NCI-H774 (cell line): ENCODE measurements at regions not wholly inside any gene's neighbourhood (a gene's known extent, or its start where the extent isn't known, plus 50 kb on each side); places are given as distances from the start of the nearest gene placed in this dataset.
"Not testable (repeated sequence)": the region's sequence is repeated elsewhere in the genome, so short reads cannot be mapped to it uniquely, and the experiment has no call there.

ENCODE experiments used
- DNase-seq: peaks from one replicate; lab custom pipeline; 2025; lab: John Stamatoyannopoulos, UW

- no peak for DNase-seq
Measured at GRCh38 chr2:118791483-118791882, 56.0 kb downstream of the EN1 start.

DNA sequence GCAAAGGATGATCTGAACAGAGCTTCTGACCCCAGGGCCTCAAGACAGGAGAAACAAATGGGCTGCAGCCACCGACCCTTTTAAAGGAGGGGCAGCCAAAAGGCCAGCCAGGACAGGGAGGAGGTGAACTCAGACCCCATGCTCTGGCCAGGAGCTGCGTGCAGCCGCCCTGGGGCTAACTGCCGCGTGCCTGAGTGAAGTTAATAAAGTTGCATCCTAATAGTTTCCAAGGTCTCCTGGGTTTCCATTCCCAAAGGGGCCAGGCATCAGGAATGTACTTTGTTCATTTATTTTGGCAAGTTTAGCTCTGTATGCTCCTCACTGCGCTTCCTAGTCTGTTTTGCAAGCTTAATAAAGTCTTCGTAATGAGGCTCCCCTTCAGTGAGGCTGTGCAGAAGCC, 60.7 kb downstream of the EN1 start:
- DNase-seq, result no peak

DNA sequence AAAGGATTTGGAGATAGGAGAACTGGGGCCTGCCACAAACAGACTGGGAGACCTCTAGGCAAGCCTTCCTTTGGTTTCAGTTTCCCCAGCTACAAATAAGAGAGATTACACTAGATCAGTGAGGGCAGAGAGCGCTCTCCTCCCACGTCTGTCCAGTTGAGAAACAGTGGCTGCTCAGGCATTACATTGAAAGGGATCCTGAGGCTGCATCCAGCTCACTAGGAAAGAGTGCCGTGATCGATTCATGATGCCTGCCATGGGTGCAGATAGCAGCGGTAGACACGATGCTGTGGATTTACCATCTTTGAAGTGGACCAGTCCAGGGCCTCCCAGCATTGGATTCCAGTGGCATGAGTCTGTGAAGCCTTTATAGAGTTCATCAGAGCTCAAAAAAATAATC, 62.6 kb downstream of the EN1 start:
- DNase-seq, result no peak

GRCh38 chr2:118779362-118779761, 68.1 kb downstream of the EN1 start:
- no peak for DNase-seq

GRCh38 chr2:118774458-118775133, 72.9 kb downstream of the EN1 start:
- DNase-seq, result no peak

DNA sequence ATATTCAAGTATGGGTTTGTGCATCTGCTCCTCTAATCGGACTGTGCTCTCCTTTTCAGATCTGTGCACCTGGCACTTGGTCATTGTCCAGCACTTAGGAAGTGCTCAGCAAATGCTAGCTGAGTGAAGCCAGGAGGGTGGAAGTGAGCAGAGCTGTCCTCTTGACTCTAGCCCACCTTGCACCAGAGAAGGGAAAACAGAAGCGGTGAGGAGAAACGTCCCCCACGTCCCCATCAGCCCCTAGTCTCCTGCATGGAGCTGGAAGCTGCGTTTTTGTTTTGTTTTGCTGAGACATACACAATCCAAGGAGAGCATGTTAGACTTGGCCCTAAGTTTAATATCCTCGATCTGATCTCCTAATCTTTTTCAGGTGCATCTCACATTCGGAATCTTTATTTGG, 73.6 kb downstream of the EN1 start:
- no peak for DNase-seq

DNA sequence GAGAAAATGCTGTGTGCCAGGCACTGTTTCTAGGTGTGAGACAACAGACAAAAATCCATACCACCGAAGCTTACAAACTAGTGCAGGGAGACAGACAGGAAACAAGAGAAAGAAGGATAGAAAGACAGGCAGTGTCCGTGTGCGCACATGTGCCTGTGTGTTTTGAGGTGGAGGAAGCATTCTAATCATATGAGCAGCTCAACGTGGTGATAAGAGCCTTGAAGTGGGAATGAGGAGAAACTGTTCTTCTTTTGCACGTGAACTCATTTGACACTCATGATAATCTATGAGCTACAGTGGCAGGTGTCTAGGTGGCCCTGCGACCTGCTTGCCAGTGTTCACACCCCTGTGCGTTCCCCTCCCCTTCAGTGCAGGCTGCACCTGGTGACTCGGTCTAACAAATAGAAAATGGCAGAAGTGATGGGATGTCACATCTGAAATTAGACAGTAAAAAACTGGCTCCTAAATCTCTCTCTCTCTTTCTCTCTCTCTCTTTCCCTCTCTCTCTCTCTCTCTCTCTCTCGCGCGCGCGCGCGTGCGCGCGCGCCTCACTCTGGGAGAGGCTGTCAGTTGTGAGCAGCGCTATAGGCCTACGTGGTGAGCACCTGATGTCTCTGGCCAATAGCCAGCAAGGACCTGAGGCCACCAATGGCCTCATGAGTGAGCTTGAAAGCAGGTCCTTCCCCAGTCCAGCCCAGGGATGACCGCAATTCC, 74.8 kb downstream of the EN1 start:
- no peak for DNase-seq

DNA sequence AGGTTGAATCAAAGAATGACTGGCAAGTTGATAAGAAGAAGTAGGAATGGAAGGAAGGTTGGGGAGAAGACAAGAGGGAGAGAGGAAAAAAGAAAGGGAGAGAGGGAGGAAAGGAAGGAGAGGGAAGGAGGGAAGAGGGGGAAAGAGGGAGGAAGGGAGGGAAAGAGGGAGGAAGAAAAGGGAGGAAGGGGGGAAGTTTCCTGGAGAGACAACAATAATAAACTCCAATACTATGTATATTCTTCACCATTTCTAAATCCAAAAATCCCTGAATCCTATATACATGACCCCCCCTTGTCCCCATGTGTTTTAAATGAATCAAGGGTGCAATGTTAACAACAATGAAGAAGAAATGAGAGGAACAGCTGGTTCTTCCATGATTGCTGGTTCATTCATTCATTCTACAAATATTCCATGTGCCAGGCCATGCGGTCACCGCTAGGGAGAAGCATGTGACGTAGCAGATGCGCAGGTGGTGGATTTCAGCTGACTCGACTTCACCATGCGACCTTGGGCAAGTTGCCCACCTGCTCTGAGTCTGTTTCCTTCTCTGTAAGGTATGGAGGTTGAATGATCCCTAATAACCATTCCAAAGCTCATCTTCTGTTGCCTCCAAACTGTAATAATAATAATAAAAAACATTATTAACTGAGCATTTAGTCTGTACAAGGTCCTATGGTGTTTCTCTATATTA, 77.6 kb downstream of the EN1 start:
- no peak for DNase-seq

DNA sequence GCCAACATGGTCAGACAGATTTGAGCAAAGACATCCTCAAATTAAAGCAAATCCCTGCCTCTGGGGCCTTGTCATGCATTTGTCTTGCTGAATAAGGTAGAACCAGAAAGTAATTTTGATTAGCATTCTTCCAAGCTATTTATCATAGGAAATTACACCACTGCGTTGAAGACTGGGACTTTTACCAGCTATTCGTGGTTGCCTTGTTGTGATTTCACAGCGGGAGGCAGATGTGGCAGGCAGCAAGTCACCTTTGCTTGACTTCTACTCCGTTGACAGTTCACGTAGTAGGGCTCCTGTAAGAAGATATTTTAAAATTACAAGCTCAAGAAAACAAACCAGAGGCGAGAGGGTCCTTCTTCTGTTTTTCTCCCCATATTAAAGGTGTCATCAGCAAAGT, 80.6 kb downstream of the EN1 start:
- no peak for DNase-seq

DNA sequence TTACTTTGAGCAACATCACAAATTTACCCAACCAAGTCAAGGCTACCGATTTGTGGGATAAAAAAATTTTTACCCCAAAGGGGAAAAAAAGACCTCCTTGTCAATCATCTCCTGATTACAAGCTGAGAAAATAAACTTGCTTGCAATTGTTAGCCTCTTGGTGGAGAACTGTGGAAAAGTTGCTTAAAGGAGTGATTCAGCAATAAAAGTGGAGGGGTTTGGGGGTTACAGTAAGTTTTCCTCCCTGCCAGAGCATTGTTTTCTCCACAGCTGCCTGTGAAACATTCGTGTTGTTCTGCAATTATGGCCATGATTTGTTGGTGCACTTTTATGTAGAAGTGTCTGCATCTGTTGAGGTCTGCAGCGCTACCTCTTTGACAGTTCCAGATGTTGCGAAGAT, 82.6 kb downstream of the EN1 start:
- DNase-seq, result no peak

DNA sequence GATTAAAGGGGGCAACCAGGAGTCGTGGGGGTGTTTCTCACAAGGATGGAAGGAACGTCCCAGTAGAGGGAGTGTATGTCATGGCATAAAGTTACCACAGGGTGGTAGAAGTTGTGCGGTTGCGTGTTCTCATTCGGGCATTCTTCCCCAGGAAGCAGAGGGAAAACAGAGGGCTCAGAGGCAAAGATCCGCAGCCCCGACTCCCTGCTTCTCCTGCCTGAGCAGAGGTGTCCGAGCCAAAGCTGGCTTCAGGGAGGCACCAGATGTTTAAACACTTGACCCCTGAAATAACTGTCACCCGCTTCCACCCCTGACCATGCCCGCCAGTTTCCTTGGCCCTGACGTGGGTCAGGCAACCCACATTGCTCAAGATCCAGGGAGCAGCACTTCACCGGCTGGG, 83.7 kb downstream of the EN1 start:
- DNase-seq, result no peak

DNA sequence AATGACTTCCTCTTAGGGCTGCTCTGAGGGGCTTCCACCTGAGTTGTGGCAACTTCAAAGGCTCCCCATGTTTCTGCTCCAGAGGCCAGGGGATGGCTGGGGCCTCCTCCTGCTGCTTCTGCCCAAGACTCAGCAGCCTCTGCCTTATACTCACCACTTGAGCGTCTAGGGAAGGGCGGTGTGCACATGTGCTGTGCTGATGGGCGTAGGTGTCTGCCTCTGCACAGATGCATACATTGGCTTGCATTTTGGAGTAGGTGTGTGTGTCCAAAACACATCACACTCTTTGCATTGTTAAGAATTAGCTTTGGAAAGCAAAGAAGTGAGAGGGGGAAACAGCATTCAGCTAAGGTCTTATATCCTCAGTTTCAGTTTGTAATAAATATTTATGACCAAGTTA, 85.2 kb downstream of the EN1 start:
- no peak for DNase-seq

GRCh38 chr2:118761771-118762170, 85.7 kb downstream of the EN1 start:
- DNase-seq, result no peak

DNA sequence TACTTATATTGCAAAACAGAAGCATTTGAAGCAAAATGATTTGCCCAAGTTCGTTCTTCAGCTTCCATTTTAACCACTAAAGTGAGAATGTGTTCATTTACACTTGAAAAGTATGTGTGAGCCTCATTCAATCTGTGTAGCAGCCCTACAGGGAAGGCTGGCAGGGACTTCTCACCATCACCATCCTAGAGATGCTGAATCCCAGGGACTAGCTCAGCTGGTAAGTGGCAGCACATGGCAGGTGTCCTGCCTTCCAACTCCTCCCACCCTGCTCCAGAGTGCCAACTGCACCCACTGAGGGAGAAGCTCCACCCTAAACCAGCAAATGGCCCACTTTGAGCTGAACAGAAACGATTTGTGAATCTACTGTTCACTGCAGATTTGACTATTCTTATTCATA, 91.5 kb downstream of the EN1 start:
- DNase-seq, result no peak

- no peak for DNase-seq
Measured at GRCh38 chr2:118755384-118755783, 92.1 kb downstream of the EN1 start.

DNA sequence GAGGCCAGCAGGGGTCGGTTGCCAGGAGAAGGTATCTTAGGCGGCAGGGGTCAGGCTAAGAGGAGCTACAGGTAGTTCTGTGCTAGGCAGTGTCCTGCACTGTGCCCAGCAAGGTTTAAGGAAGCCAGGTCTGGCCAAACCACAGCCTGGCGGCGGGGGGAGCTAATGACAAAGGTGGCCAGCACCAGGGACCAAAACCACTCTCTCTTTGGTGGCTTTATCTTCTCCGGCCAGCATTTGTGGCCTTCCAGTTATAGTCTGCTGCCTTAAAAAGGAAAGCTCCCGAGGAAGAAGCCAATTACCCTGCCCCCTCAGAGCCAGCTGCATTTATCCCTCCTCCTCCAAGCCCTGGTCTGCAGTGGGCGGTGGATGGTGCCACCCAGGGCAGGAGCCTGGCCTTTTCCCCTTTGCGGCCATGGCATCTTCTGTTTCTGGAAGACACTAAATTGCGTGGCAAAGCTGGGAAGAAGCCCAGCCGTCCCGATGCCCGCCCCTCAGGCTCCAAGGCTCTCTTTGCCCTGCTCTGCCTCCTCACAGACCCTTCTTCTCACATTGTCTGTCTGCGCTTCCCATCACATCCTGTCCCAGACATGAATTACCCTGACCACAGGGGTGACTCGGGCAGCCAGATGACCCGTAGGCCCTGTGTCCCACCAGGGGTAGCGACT, 94.6 kb downstream of the EN1 start:
- no peak for DNase-seq

- DNase-seq, result no peak
Measured at GRCh38 chr2:118750959-118751565, 96.4 kb downstream of the EN1 start.

GRCh38 chr2:118748245-118748885, 99.1 kb downstream of the EN1 start:
- DNase-seq, result no peak

- no peak for DNase-seq
Measured at GRCh38 chr2:118747637-118748036, 99.8 kb downstream of the EN1 start.

- DNase-seq, result no peak
Measured at GRCh38 chr2:118747066-118747465, 100.4 kb downstream of the EN1 start.

DNA sequence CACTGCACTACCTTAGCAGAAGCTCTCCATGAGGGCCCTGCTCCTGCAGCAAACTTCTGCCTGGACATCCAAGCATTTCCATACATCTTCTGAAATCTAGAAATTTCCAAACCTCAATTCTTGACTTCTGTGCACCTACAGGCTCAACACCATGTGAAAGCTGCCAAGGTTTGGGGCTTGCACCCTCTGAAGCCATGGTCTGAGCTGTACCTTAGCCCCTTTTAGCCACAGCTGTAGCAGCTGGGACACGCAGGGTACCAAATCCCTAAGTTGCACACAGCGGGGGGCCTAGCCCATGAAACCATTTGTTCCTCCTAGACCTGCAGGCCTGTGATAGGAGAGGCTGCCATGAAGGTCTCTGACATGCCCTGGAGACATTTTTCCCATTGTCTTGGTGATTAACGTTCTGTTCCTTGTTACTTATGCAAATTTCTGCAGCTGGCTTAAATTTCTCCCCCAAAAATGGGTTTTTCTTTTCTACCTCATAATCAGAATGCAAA, 102.7 kb downstream of the EN1 start:
- not testable (repeated sequence) for DNase-seq
